ENCODE measurements at regions not wholly inside any gene's neighbourhood (a gene's known extent, or its start where the extent isn't known, plus 50 kb on each side); places are given as distances from the start of the nearest gene placed in this dataset.
"Not testable (repeated sequence)": the region's sequence is repeated elsewhere in the genome, so short reads cannot be mapped to it uniquely, and the experiment has no call there.

GRCh38 chr9:24698881-24699518 is 153.3 kb upstream of the IZUMO3 start:
- DNase-seq (ENCODE audit: low spot score), result no peak
- TF ChIP-seq, protein P1, sequence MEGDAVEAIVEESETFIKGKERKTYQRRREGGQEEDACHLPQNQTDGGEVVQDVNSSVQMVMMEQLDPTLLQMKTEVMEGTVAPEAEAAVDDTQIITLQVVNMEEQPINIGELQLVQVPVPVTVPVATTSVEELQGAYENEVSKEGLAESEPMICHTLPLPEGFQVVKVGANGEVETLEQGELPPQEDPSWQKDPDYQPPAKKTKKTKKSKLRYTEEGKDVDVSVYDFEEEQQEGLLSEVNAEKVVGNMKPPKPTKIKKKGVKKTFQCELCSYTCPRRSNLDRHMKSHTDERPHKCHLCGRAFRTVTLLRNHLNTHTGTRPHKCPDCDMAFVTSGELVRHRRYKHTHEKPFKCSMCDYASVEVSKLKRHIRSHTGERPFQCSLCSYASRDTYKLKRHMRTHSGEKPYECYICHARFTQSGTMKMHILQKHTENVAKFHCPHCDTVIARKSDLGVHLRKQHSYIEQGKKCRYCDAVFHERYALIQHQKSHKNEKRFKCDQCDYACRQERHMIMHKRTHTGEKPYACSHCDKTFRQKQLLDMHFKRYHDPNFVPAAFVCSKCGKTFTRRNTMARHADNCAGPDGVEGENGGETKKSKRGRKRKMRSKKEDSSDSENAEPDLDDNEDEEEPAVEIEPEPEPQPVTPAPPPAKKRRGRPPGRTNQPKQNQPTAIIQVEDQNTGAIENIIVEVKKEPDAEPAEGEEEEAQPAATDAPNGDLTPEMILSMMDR (IDR thresholded peaks at IDR 0.05; ENCODE audit: unreplicated experiment), result no peak
- no peak overlapping the region for H3K27ac Mint-ChIP-seq (ENCODE audit: unreplicated experiment)
- H3K36me3 Mint-ChIP-seq (ENCODE audit: low read depth, unreplicated experiment), result no peaks in the 10 kb centered on the region
- peaks cover 6% of the 10 kb centered on the region for H3K4me1 Mint-ChIP-seq (ENCODE audit: unreplicated experiment)
- H3K4me3 Mint-ChIP-seq (ENCODE audit: unreplicated experiment), result no peak overlapping the region
- H3K9me3 Mint-ChIP-seq (ENCODE audit: unreplicated experiment), result no peaks in the 10 kb centered on the region
- no peaks in the 10 kb centered on the region for H3K27me3 Mint-ChIP-seq (ENCODE audit: unreplicated experiment)

- Mint-ChIP-seq H3K4me1 (ENCODE audit: unreplicated experiment) (no peaks in the 10 kb centered on the region), H3K27ac (ENCODE audit: unreplicated experiment) (no peak overlapping the region), H3K4me3 (ENCODE audit: unreplicated experiment) (no peak overlapping the region), H3K27me3 (ENCODE audit: unreplicated experiment) (no peaks in the 10 kb centered on the region), H3K9me3 (ENCODE audit: unreplicated experiment) (peaks cover 6% of the 10 kb centered on the region), H3K36me3 (ENCODE audit: low read depth, unreplicated experiment) (no peaks in the 10 kb centered on the region)
- TF ChIP-seq, protein P1 (IDR thresholded peaks at IDR 0.05; ENCODE audit: unreplicated experiment), result no peak
- DNase-seq (ENCODE audit: low spot score), result no peak
These were observed 126.6 kb upstream of the IZUMO3 start for GRCh38 chr9:24672336-24672735.

DNA sequence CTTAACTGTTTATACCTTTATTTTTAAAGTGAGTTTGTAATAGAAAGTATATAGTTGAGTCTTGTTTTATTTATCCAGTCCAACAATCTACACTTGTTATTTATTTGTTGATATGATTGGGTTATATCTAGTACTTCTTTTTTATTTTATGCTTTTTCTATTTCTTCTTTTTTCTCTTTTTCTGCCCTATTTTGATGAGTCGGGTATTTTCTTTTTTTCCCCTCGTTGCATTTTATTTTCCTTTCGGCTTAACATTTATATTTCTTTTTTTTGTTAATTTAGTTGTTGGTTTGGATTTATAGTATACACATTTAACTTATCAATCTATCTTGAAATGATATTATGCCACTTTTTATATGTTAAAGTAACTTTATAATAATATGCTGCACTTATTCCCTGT is 111.7 kb upstream of the IZUMO3 start:
- H3K27me3 Mint-ChIP-seq (ENCODE audit: unreplicated experiment), result no peaks in the 10 kb centered on the region
- no peak overlapping the region for H3K4me3 Mint-ChIP-seq (ENCODE audit: unreplicated experiment)
- no peak overlapping the region for H3K27ac Mint-ChIP-seq (ENCODE audit: unreplicated experiment)

GRCh38 chr9:24652181-24652580 is 106.5 kb upstream of the IZUMO3 start:
- Mint-ChIP-seq H3K9me3 (ENCODE audit: unreplicated experiment) (peaks cover 8% of the 10 kb centered on the region), H3K4me3 (ENCODE audit: unreplicated experiment) (no peak overlapping the region), H3K36me3 (ENCODE audit: low read depth, unreplicated experiment) (no peaks in the 10 kb centered on the region), H3K4me1 (ENCODE audit: unreplicated experiment) (no peaks in the 10 kb centered on the region), H3K27me3 (ENCODE audit: unreplicated experiment) (no peaks in the 10 kb centered on the region), H3K27ac (ENCODE audit: unreplicated experiment) (no peak overlapping the region)
- no peak for DNase-seq (ENCODE audit: low spot score)
- TF ChIP-seq, protein P1 (IDR thresholded peaks at IDR 0.05; ENCODE audit: unreplicated experiment), result no peak

More for the DNA sequence above, 111.7 kb upstream of the IZUMO3 start:
- no peak for DNase-seq (ENCODE audit: low spot score)
- no peaks in the 10 kb centered on the region for H3K36me3 Mint-ChIP-seq (ENCODE audit: low read depth, unreplicated experiment)
- no peaks in the 10 kb centered on the region for H3K9me3 Mint-ChIP-seq (ENCODE audit: unreplicated experiment)
- H3K4me1 Mint-ChIP-seq (ENCODE audit: unreplicated experiment), result no peaks in the 10 kb centered on the region
- TF ChIP-seq, protein P1 (IDR thresholded peaks at IDR 0.05; ENCODE audit: unreplicated experiment), result no peak

DNA sequence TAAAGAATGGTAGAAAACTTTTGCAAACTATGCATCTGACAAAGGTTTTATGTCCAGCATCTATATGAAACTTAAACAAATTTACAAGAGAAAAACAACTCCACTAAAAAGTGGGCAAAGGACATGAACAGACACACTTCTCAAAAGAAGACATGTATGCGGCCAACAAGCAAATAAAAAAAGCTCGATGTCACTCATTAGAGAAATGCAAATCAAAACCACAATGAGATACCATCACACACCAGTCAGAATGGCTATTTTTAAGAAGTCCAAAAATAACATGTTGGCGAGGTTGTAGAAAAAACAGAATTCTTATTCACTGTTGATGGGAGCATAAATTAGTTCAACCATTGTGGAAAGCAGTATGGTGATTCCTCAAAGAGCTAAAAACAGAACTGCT is 83.1 kb upstream of the IZUMO3 start:
- not testable (repeated sequence) for H3K27me3 Mint-ChIP-seq (ENCODE audit: unreplicated experiment); H3K4me3 Mint-ChIP-seq (ENCODE audit: unreplicated experiment); H3K36me3 Mint-ChIP-seq (ENCODE audit: low read depth, unreplicated experiment); H3K4me1 Mint-ChIP-seq (ENCODE audit: unreplicated experiment); H3K27ac Mint-ChIP-seq (ENCODE audit: unreplicated experiment); DNase-seq (ENCODE audit: low spot score); H3K9me3 Mint-ChIP-seq (ENCODE audit: unreplicated experiment)
